ENCODE measurements at regions not wholly inside any gene's neighbourhood (a gene's known extent, or its start where the extent isn't known, plus 50 kb on each side); places are given as distances from the start of the nearest gene placed in this dataset.

DNA sequence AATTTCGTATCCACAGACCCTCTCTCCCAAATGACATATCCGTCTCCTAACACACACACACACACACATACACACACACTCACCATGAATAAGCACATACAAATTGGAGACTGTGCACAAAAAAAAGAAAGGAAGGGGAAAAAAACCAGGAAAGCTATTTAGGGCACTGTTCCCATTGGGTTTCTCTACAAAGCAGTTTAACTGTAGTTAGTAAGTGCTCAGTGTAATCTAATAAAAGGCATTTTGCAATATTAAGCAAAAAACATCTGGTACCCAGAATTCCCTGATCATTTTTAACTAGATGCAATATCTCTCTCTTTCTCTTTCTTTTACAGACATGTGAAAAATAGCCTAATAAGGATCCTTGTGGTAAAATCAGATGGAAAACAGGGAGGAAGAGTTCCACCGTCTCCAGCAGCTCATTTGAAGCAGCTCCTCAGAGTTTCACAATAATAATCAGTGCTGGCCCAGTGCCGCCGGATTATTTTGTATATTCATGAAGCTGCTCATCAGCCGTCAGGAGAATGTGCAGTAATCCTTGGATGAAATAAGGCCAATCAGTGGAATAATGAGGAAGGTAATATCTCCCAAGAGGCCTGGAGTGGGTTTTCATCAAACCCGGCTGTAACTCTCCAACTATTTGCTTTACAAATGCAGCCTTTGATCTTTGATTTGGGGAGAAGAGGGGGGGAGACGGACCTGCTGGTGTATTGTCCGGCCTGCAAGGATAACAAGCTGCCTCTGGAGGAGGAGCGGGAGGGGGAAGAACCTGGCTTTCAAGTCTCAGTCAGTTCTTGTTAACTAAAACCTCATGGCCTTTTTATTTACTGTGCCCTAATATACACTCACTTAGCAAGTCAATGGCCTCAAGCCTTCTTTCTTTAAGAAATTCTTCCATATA lies 227.6 kb upstream of the SMIM21 start:
- peak in 1 of 3 experiments; percentile 1 for DNase-seq

DNA sequence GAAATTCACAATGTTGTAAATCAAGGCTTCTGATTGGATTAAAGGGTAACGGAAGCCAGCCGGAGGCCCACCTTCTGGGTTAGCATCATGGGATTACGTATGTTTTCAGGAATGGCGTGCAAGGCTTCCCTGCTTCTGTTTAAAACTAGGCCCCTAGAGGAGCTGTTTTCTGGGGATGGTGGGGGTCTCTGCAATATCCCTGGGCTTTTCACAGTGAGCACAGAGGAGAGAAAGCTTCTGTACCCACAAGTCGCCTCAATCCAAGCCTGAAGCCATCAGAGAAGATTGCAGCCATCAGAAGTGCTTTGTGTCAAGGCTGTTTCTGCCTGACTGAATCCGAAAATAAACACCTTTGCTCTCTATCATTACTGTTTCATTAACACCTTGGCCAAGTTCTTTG lies 226.9 kb upstream of the SMIM21 start:
- no peak for DNase-seq

DNA sequence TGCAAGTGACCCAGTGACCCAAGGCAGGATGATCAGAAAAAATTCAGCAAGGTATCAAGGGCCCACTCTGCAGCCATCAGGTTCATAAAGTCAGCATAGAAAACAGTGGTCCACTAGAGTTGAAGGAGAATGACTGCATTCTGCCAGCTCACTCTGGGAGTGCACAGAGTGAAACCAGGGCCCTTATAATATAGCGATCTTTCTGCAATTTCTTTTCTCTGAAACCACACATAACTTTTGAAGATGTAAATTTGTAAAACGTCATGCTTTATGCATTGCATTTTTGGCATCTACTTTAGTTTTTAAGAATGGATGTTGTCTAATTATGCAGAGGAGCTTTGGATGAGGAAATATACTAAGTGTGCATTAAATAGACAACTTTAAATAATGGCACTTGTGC lies 225.0 kb upstream of the SMIM21 start:
- no peak for DNase-seq

DNA sequence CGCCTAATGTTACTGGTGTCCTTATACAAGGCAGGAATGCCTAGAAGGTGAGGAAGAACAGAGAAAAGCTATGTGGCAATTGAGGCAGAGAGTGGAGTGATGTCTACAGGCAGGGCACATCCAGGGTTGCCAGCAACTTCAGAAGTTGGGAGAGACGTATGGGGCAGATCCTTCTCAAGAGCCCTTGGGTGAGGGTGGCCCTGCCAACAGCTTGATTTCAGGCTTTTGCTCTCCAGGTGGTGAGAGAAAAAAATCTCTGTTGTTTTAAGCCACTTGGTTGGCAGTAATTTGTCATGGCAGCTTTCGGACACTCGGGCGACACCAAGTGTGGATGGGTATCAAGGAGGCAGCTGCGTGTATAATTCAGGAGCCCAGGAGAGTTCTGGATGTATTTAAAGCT lies 217.4 kb upstream of the SMIM21 start:
- no peak for DNase-seq

DNA sequence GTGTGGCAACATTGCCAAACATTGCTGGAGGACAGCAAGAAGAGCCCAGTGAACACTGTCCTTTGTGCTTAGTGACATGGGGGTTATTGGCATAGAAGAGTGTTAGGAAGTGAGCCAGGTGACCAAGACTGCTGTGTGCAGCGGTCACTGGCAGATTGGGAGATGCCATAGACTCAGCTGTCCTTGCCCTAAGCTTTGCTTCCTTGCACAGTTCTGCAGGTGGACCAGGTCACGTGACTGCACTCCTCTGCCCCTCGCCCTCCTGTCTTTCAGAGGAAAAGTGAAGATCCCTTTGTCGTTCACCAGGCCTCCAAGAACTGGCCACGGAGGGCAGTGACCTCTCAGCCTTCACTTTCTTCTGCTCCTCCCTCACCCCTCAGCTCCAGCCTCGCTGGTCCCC lies 215.6 kb upstream of the SMIM21 start:
- DNase-seq: no peak

DNA sequence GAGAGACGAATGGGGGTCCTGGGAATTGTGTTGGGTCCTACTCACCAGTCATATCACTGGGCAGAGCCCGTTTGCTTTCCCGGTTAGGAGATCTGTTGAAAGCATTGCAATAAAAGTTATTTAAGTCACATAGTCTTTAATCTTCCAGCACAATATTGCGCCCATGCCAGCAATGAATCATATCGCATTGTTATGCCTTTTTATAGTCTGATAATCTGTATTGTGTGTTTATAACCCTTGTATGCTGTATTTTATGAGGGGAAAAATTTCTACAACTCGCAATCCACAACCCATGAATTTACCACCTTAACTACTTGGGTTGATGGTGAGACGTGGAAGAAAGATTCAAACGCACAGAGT lies 211.9 kb upstream of the SMIM21 start:
- DNase-seq: no peak

DNA sequence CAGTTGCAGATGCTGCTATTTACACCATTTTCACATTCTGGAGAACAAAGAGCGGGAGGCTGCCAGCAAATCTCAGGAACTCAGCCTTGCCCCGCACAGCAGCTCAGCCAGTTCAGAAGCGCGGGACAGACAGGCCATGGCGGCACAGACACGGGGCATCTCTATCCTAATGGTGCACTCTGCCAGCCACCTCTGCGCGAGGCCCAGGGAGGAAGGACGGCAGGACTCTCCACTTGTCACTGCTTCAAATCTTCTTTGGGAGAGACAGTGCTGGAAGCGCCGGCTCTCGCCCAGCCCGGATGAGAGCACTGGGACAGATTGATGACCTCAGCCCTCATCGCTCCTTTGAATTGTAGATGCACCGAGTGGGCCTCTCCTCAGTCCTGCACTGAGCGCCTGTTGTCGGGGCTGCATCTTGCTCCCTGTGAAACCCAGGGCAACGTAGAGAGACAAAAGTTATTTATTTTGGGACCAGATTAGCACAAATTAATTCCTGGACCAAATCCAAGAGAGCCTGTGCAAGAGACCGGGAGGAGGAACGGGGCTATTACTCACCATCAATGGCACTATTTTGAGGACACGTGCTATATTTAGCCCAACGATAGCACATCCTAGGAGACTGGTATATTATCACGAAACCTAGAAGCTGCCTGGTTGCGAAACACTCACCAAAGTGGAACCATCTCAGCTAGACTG lies 211.4 kb upstream of the SMIM21 start:
- peak in 2 of 3 experiments; percentile 39 to 68 for DNase-seq

DNA sequence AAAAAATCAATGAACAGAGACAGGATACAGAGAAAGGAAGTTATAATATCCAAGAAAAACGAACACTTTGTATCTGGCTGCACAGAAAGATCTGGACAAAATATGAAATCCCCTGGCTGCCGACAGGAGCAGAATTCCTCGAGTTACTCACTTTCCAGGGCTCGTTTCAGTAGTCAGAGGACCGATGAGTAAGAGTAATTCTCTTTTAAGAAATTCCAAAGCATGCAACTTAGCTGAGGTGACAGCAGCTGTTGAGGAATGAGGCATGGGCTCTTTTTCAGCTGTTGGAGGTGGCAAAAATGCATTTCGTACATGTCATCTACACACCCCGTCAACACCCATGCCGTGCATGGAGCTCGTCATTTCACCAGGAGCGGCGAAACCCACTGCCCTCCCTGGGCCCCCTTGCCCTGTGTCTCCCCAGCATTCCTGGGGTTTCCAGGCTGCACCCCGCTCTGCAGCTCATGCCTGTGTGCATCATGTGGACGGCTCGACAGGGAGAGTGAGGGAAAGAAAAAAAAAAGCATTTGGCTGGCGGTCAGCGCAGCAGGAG lies 210.8 kb upstream of the SMIM21 start:
- peak in 1 of 3 experiments; percentile 39 for DNase-seq

DNA sequence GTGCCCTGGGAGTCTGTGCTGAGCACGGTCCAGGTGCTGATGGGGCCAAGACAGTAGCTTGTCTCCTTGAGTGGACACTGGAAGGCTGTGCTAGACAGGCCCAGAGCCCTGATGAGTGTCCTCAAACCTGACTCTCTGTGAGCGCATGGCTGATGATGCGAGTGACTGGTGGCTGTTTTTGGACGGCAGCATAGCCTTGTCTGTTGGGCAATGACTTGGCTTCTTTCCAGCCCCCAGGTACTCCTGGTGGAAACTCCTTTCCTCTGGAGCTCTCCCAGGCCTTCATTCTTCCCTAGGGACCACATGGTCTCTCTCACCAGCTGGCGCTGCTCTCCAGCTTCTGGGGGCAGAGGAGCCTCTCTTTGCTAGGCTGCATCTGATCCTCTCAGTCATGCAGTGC lies 207.6 kb upstream of the SMIM21 start:
- peak in 1 of 3 experiments; percentile 89 for DNase-seq

DNA sequence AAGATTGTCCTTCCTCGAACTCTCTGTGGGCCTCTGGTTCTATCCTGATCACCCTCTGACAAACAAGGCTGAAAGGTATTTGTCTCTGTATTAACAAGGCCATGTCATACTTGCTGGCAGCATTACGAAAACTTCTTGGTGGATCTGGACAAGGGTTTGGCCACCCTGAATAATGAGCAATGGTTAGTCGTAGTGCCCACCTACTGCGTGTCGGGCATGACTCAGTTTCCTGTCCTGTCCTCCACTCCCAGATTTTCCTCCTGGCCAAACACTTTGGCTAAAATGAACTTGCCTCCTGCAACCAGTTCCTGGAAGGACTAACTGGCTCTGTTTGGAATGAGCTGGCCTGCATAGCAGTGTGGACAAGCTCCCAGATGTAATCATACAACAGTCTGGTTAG lies 198.5 kb upstream of the SMIM21 start:
- DNase-seq: no peak

DNA sequence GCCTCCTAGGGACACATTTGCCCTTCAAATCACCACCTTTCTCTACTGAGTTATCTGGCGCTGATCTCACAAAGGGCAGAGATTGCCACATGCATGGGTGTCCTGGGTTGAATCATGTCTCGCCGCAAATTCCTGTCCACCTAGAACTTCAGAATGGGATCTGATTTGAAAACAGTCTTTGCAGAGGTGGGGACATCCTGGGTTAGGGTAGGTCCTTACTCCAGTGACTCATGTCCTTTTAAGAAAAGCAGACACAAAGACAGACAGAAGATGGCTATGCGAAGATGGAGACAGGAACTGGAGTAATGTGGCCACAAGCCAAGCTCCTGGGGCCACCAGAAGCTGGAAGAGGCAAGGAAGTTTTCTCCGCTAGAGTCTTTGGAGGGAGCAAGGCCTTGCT lies 197.4 kb upstream of the SMIM21 start:
- DNase-seq: no peak

DNA sequence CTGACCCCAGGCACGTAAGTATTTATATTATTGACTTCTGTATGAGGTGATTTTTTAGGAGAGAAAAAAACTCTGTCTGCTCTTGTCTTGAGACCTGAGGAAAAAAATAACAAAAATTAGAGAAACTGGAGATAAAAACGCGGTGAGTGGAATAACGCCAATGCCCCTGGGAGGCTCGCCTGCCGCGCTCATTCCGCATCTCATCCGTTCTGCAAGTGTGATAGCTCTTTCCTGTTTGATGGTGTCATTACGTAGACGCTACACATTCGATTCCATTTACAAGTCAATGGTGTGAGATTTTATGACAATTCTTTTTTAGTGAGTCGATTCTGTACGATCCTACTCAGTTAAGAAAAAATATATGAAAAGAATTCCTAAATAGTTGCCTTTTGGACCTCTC lies 194.3 kb upstream of the SMIM21 start:
- DNase-seq: no peak

DNA sequence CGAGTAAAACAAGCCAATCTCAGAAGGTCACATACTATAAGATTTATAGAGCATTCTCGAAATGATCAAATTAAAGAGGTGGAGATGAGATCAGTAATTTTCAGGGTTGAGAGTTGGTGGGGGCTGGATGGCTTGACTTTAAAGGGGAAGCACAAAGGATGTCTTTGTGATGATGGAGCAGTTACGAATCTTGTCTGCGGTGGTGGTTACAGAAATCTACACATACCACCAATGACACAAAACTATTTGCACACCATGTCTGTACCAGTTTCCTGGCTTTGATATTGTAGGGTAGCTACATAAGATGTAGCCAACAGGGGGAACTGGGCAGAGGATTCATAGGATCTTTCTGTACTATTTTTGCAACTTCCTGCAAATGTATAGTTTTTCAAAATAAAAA lies 190.6 kb upstream of the SMIM21 start:
- DNase-seq: no peak

DNA sequence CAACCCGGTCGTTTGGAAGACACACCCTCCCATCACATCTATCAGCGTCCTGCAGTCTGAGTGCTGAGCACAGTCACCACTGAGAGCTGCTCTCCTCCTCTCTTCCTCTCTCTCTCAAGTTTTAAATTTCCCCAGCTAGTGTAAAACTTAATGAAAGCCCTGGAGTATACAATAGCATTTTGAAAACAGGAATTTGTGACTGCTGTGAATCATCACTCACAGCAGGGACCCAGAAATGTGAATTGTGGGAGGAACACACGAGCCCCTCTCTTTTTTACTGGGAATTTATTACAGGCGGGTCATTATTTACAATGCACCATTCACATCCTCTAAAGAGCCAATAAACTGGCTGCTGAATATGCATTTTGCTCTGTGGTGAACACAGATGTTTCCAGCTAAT lies 185.0 kb upstream of the SMIM21 start:
- DNase-seq: peak in 1 of 3 experiments; percentile 42

DNA sequence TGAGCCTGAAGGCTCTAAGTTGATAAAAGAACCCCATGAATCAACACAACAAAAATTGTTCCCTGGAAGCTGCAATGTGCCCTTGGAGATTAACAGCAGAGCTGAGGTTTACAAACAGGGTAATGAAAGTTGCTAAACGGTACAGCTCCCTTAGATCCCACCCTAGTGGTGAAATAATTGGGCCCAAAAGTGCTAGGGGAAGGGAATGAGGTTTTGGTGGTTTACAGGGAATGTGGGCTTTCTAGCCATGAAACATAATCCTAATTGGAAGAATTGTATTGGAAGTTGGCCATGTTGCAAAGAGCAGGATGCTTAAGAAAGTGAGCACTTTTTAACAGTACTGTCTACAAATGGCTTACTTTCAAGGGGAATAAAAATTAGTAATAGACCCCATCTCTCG lies 180.2 kb upstream of the SMIM21 start:
- no peak for DNase-seq

DNA sequence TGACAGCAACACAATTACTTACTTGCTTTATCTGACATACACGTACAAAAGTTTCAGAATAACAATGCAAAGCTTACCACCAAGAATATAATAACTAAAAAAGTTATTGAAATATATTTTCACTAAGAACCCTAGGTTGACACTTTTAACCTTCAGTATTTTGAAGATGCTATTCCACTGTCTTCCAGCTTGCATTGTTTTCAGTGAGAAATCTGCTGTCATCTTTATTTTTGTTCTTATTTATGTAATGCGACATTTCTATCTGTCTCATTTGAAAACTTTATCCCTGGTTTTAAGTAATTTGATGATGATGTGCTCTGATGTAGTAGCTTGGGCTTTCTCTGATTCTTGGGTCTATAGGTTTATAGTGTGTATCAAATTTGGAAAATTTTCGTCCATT lies 165.0 kb upstream of the SMIM21 start:
- peak in 1 of 3 experiments; percentile 17 for DNase-seq

DNA sequence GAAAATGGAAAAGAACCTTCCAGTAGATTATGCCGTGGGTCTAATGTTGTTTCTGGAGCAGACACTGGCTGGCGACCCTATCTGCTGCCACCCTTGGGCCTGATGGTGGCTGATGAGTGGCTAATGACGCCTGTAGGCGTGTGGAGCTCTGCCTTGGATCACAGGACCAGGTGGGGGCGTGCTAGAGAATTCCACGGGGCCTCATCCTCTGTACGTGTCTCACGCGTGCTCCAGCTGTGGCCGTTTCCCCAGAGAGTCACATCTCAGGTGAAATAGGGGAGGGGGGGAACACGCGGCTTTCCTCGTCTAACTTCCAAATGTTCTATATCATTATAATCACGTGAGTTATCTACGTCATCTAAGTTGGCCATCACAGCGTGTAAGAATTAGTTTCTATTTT lies 160.9 kb upstream of the SMIM21 start:
- no peak for DNase-seq

DNA sequence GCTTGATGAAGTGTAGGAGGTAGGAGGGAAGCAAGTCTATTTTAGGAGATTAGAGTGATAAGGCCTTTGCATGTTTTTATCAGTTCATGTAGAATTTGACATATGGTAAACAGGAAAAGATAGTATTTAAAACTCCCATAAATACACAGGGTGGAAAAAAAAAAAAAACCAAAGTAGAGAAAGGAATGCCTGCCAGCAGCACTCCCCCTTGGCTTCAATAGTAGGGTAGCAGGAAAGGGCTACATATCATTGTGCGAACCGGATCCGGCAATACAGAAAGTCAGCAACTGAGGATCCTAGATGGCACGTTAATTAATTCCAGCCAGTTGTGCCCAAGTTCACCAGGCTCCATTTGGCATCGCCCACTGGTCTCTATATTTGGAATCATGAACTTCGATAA lies 159.6 kb upstream of the SMIM21 start:
- DNase-seq: no peak

DNA sequence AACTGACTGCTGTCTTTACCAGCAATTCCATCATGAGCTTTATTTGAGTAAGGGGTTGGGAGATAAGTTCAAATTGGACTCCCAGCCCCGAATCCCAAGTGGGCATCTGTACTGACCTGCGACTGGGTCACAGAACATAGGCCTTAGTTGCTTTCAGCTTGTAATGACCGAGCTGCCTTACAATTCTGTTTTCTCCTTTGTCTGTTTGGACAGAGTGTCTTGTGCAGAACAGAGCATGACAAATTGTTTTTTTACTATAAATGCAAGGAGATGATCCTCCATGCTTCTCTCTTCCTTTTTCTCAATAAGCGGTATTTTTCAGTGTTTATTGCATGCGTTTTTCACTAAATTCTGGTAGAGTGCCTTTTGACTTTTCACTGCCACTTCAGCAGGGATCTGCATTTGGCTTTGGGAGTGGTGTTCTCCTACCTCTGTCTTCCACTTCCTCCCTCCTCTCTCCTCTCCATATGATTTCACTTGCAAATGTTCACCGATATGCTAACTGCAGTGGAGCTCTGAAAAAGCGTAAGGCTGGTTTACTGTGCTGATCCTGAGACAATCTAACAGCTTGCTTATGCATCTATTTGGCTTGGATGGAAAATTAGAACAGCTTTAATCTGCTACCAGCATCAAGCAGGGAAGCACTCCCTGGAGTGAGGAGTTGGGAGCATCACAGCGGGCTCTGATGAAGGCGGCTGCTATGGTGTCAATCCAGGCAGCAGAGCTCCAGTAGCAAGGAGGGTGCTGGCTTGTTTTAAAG lies 158.8 kb upstream of the SMIM21 start:
- no peak for DNase-seq

DNA sequence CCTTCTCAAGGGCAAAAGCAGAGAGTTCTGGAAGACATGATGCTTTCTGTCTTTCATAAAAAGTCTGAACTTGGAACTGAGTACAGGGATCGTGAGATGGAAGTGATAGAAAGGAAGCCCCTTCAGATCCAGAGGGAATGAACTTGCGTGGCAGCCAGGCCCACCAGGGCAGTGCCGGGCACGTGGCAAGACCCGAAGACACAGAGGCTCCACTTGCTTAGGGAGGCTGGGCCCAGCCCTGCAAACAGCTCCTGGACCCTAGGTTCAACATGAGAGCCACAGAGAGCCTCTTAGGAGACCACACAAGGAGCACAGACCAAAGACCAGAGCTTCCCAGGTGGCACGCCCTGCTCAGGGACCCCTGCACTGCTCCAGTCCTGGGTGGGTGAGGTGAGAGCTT lies 155.4 kb upstream of the SMIM21 start:
- no peak for DNase-seq

DNA sequence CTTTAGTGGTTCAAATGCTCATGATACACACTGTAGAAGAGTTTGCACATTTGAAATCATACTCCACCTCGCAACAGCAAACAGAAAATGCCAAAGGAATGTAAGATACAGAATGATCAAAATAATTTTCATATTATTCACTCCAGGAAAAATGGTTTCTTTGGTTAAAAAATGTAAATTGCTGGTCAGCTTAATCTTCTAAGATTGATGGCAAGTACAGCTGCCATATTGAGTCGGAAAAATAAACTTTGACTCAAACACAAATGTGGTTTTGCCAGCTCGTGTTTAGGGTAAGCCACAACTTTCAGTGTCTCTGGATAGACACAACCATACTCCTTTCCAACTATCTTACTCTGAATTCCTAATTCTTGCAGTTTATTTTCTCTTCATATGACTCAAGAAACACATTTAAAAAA lies 154.9 kb upstream of the SMIM21 start:
- no peak for DNase-seq

DNA sequence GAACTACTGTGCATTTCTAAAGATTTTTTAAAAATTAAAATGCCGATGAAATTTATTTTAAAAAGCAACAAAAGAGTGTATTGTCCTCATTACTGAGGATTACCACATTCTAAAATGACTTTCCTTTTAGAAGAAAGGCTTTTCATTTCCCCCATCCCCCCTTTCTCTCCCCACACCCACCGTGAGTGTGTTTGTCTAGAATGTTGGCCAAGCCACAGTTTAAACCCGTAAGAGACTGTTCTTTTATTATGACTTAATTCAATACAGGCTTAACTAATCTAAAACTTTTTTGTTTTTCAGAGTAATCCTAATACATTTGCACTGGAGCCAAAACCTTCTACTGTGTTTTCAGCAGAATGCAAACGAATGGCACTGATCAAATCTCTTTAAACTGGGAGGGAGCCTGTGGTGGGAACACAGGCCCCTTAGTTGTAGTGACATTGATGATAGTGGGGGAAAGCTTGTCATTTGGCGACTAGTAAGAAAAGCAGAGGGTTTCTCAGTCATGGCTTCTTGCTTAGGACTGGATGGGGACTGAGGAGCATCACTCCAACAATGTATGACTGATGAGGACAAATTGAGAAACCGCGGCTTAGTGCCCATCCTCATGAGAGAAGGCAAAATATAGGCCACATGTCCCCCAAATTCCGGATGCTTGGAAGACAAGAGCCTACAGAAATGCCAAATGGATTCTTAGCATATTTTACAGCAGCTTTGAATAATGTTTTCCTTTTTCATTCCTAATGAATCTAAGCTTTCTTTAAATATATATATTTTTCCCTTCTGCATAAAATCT lies 154.0 kb upstream of the SMIM21 start:
- no peak for DNase-seq

DNA sequence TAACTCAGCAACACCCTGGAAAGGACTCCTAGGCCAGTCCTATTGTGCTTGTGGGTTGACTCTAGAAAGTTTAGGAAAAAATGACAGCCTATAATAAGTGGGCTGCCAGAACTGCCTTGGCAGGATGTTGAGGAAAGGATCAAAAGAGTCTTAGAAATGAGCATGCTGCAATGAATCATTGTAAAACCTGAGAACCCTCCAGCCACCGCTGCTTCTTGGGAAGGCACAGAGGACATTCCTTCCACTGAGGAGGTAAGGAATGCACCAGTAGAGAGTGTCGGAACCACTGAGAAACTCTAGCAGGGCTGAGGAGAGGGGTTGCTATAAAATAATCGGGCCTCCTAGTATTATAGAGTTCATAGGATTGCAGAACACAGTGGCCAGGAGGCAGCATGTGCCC lies 146.7 kb upstream of the SMIM21 start:
- DNase-seq: no peak

Measured in NCI-H1417 (cell line).